Breast epithelium (tissue), 3 donors: ENCODE measurements at regions not wholly inside any gene's neighbourhood (a gene's known extent, or its start where the extent isn't known, plus 50 kb on each side); places are given as distances from the start of the nearest gene placed in this dataset.

Source experiments
- POLR2A ChIP-seq: fragments of 450-650 bp; IDR thresholded peaks from one replicate; pipeline ENCODE4 v1.6.1; 2016; ENCODE audit warnings: antibody characterized with exemption, mild to moderate bottlenecking, moderate library complexity
- TF ChIP-seq, protein P1 (sequence below), 3 donors: fragments of 450-650 bp; IDR thresholded peaks; one replicate each; pipeline ENCODE4 v1.5.1; 2016 to 2017; ENCODE audit warnings: antibody characterized with exemption in 3 of 3, mild to moderate bottlenecking in 3 of 3, moderate library complexity in 3 of 3

DNA sequence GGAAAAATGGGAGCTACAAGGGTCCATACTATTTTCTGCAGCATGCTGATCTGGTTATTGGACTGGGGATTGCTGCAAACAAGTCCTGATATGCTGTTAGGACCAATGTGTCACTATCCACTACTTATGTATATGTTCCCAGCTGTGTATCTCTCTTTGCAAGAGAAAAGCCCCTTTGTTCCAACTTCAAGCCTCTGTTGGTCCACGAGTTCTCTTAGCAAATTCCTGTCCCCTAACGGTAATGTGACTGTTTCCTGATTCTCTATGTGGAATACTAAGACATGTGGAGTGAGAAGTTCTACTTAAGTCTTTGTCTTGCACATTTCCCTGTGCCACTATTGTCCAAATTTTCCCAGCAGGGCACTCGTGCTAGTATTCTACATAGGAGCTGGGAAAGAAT, 557.7 kb downstream of the FSCB start:
- TF ChIP-seq, protein P1, sequence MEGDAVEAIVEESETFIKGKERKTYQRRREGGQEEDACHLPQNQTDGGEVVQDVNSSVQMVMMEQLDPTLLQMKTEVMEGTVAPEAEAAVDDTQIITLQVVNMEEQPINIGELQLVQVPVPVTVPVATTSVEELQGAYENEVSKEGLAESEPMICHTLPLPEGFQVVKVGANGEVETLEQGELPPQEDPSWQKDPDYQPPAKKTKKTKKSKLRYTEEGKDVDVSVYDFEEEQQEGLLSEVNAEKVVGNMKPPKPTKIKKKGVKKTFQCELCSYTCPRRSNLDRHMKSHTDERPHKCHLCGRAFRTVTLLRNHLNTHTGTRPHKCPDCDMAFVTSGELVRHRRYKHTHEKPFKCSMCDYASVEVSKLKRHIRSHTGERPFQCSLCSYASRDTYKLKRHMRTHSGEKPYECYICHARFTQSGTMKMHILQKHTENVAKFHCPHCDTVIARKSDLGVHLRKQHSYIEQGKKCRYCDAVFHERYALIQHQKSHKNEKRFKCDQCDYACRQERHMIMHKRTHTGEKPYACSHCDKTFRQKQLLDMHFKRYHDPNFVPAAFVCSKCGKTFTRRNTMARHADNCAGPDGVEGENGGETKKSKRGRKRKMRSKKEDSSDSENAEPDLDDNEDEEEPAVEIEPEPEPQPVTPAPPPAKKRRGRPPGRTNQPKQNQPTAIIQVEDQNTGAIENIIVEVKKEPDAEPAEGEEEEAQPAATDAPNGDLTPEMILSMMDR (IDR thresholded peaks at IDR 0.05) = no peak
- TF ChIP-seq POLR2A = no peak
